ENCODE measurements at regions not wholly inside any gene's neighbourhood (a gene's known extent, or its start where the extent isn't known, plus 50 kb on each side); places are given as distances from the start of the nearest gene placed in this dataset.

DNA sequence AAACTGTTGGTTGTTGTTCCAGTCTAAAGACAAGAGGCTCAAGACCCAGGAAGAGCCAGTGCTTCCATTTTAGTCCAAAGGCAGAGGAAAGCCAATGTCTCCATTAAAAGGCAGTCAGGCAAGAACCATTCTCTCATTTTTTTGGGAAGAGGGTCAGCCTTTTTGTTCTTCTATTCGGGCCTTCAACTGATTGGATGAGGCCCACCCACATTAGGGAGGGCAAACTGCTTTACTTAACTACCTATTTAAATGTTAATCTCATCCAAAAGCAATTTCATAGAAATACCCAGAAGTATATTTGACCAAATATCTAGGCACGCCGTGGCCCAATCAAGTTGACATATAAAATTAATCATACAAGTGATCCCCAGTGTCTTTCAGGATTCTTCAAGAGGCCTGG is 104.4 kb upstream of the SYT6 start:
- H3K4me1 Mint-ChIP-seq (ENCODE audit: insufficient read depth, unreplicated experiment): no peaks in the 10 kb centered on the region
- no peaks in the 10 kb centered on the region for H3K36me3 Mint-ChIP-seq (ENCODE audit: insufficient read depth, unreplicated experiment)
- peaks cover 5% of the 10 kb centered on the region for H3K9me3 Mint-ChIP-seq (ENCODE audit: unreplicated experiment)
- CTCF ChIA-PET: no interaction called here
- no peak overlapping the region for H3K4me3 Mint-ChIP-seq (ENCODE audit: unreplicated experiment)
- TF ChIP-seq CTCF (IDR thresholded peaks at IDR 0.05; ENCODE audit: unreplicated experiment): no peak
- intact Hi-C loops (cut with micrococcal nuclease): no loop called here
- H3K27me3 Mint-ChIP-seq (ENCODE audit: insufficient read depth, unreplicated experiment): peaks cover 34% of the 10 kb centered on the region
- BruUV-seq (replicated peaks): no TSS peak
- no peak for DNase-seq (ENCODE audit: unreplicated experiment)
- H3K27ac Mint-ChIP-seq (ENCODE audit: low read depth, unreplicated experiment): no peak overlapping the region
- POLR2A ChIA-PET: no interaction called here

- Mint-ChIP-seq H3K27ac (ENCODE audit: low read depth, unreplicated experiment) (no peak overlapping the region), H3K36me3 (ENCODE audit: insufficient read depth, unreplicated experiment) (no peaks in the 10 kb centered on the region), H3K4me3 (ENCODE audit: unreplicated experiment) (no peak overlapping the region), H3K27me3 (ENCODE audit: insufficient read depth, unreplicated experiment) (peaks cover 34% of the 10 kb centered on the region), H3K9me3 (ENCODE audit: unreplicated experiment) (peaks cover 5% of the 10 kb centered on the region), H3K4me1 (ENCODE audit: insufficient read depth, unreplicated experiment) (no peaks in the 10 kb centered on the region)
- BruUV-seq (replicated peaks): no TSS peak
- DNase-seq (ENCODE audit: unreplicated experiment): no peak
- TF ChIP-seq CTCF (IDR thresholded peaks at IDR 0.05; ENCODE audit: unreplicated experiment): no peak
- intact Hi-C loops (cut with micrococcal nuclease): no loop called here
- ChIA-PET POLR2A (no interaction called here), CTCF (no interaction called here)
Observed at GRCh38 chr1:114257554-114257953, 103.9 kb upstream of the SYT6 start.

- CTCF ChIA-PET: no interaction called here
- Mint-ChIP-seq H3K36me3 (ENCODE audit: insufficient read depth, unreplicated experiment) (no peaks in the 10 kb centered on the region), H3K4me1 (ENCODE audit: insufficient read depth, unreplicated experiment) (no peaks in the 10 kb centered on the region), H3K27me3 (ENCODE audit: insufficient read depth, unreplicated experiment) (peaks cover 62% of the 10 kb centered on the region), H3K9me3 (ENCODE audit: unreplicated experiment) (peaks cover 5% of the 10 kb centered on the region), H3K4me3 (ENCODE audit: unreplicated experiment) (no peak overlapping the region), H3K27ac (ENCODE audit: low read depth, unreplicated experiment) (no peak overlapping the region)
- intact Hi-C loops (cut with micrococcal nuclease): no loop called here
- no TSS peak for BruUV-seq (replicated peaks)
- POLR2A ChIA-PET: no interaction called here
- no peak for DNase-seq (ENCODE audit: unreplicated experiment)
- TF ChIP-seq CTCF (IDR thresholded peaks at IDR 0.05; ENCODE audit: unreplicated experiment): no peak
Observed at GRCh38 chr1:114253900-114254299, 100.2 kb upstream of the SYT6 start.

DNA sequence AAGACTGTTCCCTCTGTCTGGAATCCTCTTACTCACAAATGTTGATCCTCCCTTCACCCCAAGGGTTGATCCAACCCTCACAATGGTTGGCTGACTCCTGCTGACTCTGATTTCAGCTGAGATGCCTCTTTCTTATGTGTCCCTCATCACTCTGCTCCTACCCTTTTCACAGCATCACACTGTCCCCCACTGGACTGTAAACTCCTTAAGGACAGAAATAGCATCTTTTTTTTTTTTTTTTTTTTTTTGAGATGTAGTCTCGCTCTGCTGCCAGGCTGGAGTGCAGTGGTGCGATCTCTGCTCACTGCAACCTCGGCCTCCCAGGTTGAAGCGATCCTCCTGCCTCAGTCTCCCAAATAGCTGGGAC is 97.9 kb upstream of the SYT6 start:
- Mint-ChIP-seq H3K27me3 (ENCODE audit: insufficient read depth, unreplicated experiment) (peaks cover 54% of the 10 kb centered on the region), H3K27ac (ENCODE audit: low read depth, unreplicated experiment) (no peak overlapping the region), H3K36me3 (ENCODE audit: insufficient read depth, unreplicated experiment) (no peaks in the 10 kb centered on the region), H3K4me3 (ENCODE audit: unreplicated experiment) (no peak overlapping the region), H3K4me1 (ENCODE audit: insufficient read depth, unreplicated experiment) (no peaks in the 10 kb centered on the region), H3K9me3 (ENCODE audit: unreplicated experiment) (peaks cover 5% of the 10 kb centered on the region)
- intact Hi-C loops (cut with micrococcal nuclease): no loop called here
- CTCF ChIA-PET: interaction anchor here (0.6 to 1.4 kb wide), 5 partner anchors 13 to 262 kb away, joined by 3 to 4 read pairs (median 3); no protein-coding TSS in a partner anchor
- TF ChIP-seq CTCF (IDR thresholded peaks at IDR 0.05; ENCODE audit: unreplicated experiment): no peak
- DNase-seq (ENCODE audit: unreplicated experiment): no peak
- POLR2A ChIA-PET: interaction anchor here (0.6 to 0.9 kb wide), 2 partner anchors 33 to 540 kb away, joined by 3 read pairs; no protein-coding TSS in a partner anchor
- BruUV-seq (replicated peaks): no TSS peak

Data from MCF 10A (cell line).